Choroid plexus epithelial cell (primary cell): ENCODE measurements at regions not wholly inside any gene's neighbourhood (a gene's known extent, or its start where the extent isn't known, plus 50 kb on each side); places are given as distances from the start of the nearest gene placed in this dataset.

ENCODE experiments used
- DNase-seq: peaks from one replicate; pipeline ENCODE4 v3.0.0-alpha.2; 2010; ENCODE audit warnings: low read depth
- H3K4me3 ChIP-seq: 2 replicates; pipeline ENCODE4 v1.5.1; 2011; ENCODE audit warnings: low read depth, mild to moderate bottlenecking, control low read depth, low read length, moderate library complexity
- CTCF ChIP-seq: conservative IDR thresholded peaks from 2 replicates; pipeline ENCODE4 v1.5.1; 2011; ENCODE audit warnings: low read depth, mild to moderate bottlenecking, control low read depth, inconsistent platforms, low read length, moderate library complexity

- DNase-seq = peak; percentile 20
- no peak overlapping the region for H3K4me3 ChIP-seq
- TF ChIP-seq CTCF = no peak
These were observed 121.3 kb upstream of the NRXN1 start for GRCh38 chr2:51153236-51153635.

GRCh38 chr2:51151490-51152140, 119.7 kb upstream of the NRXN1 start:
- no peak for TF ChIP-seq CTCF
- DNase-seq = no peak
- no peak overlapping the region for H3K4me3 ChIP-seq

GRCh38 chr2:51149725-51150124, 117.8 kb upstream of the NRXN1 start:
- DNase-seq = no peak
- TF ChIP-seq CTCF = no peak
- H3K4me3 ChIP-seq = no peak overlapping the region

DNA sequence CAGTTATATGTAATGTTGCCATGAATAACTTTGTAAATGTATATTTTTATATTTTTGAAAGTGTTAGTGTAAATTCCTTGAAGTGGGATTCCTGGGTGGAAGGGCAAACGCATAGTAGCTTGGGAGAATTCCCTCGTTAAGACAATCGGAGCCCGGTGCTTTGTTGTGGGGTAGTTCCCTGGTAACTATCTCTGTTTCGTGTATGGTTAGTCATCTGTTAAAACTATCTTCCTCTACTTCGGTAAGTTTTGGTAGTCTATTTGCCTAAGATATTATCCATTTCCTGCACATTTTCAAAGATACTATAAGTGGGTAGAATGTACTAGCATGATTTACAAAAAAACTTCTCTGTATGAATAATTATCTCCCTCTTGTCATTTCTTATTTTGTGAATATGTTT, 113.8 kb upstream of the NRXN1 start:
- H3K4me3 ChIP-seq = no peak overlapping the region
- no peak for DNase-seq
- no peak for TF ChIP-seq CTCF

GRCh38 chr2:51120754-51121280, 88.9 kb upstream of the NRXN1 start:
- no peak overlapping the region for H3K4me3 ChIP-seq
- no peak for TF ChIP-seq CTCF
- peak; percentile 0 for DNase-seq

GRCh38 chr2:51111532-51111931, 79.6 kb upstream of the NRXN1 start:
- no peak overlapping the region for H3K4me3 ChIP-seq
- DNase-seq = no peak
- no peak for TF ChIP-seq CTCF

GRCh38 chr2:51108794-51109193, 76.9 kb upstream of the NRXN1 start:
- no peak overlapping the region for H3K4me3 ChIP-seq
- no peak for TF ChIP-seq CTCF
- no peak for DNase-seq
